ENCODE measurements at regions not wholly inside any gene's neighbourhood (a gene's known extent, or its start where the extent isn't known, plus 50 kb on each side); places are given as distances from the start of the nearest gene placed in this dataset.
A peak's percentile ranks its signal among the peaks of the same experiment; 100 is the strongest.

- DNase-seq (ENCODE audit: low read depth): no peak
- no peak for TF ChIP-seq CTCF (IDR thresholded peaks at IDR 0.05; ENCODE audit: insufficient read depth, low read depth, low read length, missing control alignments)
- H3K4me3 ChIP-seq (ENCODE audit: low read length): no peak overlapping the region
Observed at GRCh38 chrY:19319135-19319534, 425.4 kb downstream of the KDM5D start.

DNA sequence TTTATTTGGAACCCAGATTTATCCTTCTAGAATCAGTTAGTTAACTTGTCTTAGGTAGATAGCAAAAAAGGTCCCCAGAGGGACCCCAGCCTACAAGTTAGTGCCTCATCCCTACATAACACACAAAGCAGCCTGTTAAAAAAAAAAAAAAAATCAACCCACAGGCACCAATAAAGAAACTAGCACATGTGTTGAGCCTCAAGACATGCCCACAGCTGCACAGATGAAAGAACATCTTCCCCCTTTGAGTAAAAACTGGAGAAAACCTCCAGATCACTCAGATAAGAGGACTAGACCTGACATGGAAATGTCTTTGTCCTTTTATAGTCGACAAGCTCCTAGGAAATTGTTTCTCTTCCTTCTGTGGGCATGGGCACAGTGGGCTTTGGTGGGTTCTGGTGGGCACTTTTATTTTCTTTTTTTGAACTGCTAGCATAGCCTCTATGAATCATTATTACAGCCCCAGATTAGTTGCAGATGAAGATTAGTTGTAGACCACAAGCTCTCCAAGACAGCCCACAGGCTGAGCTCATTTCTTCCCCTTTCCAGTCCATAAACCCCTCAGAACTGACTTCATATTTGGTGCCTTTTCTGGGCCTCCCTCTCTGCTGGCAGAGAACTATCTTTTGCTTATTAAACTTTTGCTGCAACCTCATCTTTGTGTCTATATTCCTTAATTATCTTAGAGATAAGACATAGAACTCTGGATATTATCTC is 427.1 kb downstream of the KDM5D start:
- no peak overlapping the region for H3K4me3 ChIP-seq (ENCODE audit: low read length)
- TF ChIP-seq CTCF (IDR thresholded peaks at IDR 0.05; ENCODE audit: insufficient read depth, low read depth, low read length, missing control alignments): no peak
- DNase-seq (ENCODE audit: low read depth): no peak

GRCh38 chrY:19307627-19308026 is 436.9 kb downstream of the KDM5D start:
- no peak for TF ChIP-seq CTCF (IDR thresholded peaks at IDR 0.05; ENCODE audit: insufficient read depth, low read depth, low read length, missing control alignments)
- no peak overlapping the region for H3K4me3 ChIP-seq (ENCODE audit: low read length)
- peak; percentile 24 for DNase-seq (ENCODE audit: low read depth)

DNA sequence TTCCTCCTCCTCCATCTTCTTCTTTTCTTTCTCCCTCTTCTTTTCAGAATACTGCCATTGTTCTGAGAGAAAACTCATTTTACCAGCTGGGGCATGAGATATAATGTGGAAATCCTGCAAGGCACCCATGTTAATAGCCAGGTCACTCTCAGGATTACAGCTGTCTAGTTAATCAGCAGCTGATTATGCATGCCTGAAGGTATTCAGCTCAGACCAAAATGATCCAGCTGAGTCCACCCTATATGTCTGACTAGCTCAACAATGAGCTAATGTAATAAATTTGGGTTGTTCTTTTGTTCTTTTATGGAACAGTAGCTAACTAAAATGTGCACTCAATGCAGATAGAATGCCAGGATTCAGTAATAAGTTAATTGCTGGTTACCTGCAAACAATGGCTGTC is 441.4 kb downstream of the KDM5D start:
- DNase-seq (ENCODE audit: low read depth): peak; percentile 7
- no peak overlapping the region for H3K4me3 ChIP-seq (ENCODE audit: low read length)
- TF ChIP-seq CTCF (IDR thresholded peaks at IDR 0.05; ENCODE audit: insufficient read depth, low read depth, low read length, missing control alignments): no peak

GRCh38 chrY:19290925-19291324 is 453.6 kb downstream of the KDM5D start:
- DNase-seq (ENCODE audit: low read depth): no peak
- no peak overlapping the region for H3K4me3 ChIP-seq (ENCODE audit: low read length)
- TF ChIP-seq CTCF (IDR thresholded peaks at IDR 0.05; ENCODE audit: insufficient read depth, low read depth, low read length, missing control alignments): no peak

- TF ChIP-seq CTCF (IDR thresholded peaks at IDR 0.05; ENCODE audit: insufficient read depth, low read depth, low read length, missing control alignments): no peak
- no peak overlapping the region for H3K4me3 ChIP-seq (ENCODE audit: low read length)
- peak; percentile 48 for DNase-seq (ENCODE audit: low read depth)
Observed at GRCh38 chrY:19274076-19274475, 470.4 kb downstream of the KDM5D start.

- no peak for TF ChIP-seq CTCF (IDR thresholded peaks at IDR 0.05; ENCODE audit: insufficient read depth, low read depth, low read length, missing control alignments)
- peak; percentile 87 for DNase-seq (ENCODE audit: low read depth)
- no peak overlapping the region for H3K4me3 ChIP-seq (ENCODE audit: low read length)
Observed at GRCh38 chrY:19268331-19268730, 476.2 kb downstream of the KDM5D start.

Data from epithelial cell of esophagus (primary cell).